ENCODE measurements at regions not wholly inside any gene's neighbourhood (a gene's known extent, or its start where the extent isn't known, plus 50 kb on each side); places are given as distances from the start of the nearest gene placed in this dataset.

DNA sequence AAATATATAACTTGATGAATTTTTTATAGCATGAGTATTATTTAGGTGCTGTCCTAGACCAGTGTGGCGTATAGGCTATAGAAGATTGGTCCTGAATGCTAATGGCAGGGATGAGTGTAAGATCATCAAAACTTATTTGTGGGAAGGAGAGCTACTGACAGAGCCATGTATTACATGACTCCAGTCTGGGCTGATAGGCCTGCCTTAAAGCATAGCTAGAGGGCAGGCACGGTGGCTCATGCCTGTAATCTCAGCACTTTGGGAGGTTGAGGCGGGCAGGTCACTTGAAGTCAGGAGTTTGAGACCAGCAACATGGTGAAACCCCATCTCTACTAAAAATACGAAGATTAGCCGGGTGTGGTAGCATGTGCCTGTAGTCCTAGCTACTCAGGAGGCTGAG is 198.1 kb upstream of the KLF14 start:
- TF ChIP-seq, protein P1, sequence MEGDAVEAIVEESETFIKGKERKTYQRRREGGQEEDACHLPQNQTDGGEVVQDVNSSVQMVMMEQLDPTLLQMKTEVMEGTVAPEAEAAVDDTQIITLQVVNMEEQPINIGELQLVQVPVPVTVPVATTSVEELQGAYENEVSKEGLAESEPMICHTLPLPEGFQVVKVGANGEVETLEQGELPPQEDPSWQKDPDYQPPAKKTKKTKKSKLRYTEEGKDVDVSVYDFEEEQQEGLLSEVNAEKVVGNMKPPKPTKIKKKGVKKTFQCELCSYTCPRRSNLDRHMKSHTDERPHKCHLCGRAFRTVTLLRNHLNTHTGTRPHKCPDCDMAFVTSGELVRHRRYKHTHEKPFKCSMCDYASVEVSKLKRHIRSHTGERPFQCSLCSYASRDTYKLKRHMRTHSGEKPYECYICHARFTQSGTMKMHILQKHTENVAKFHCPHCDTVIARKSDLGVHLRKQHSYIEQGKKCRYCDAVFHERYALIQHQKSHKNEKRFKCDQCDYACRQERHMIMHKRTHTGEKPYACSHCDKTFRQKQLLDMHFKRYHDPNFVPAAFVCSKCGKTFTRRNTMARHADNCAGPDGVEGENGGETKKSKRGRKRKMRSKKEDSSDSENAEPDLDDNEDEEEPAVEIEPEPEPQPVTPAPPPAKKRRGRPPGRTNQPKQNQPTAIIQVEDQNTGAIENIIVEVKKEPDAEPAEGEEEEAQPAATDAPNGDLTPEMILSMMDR (conservative IDR thresholded peaks at IDR 0.05 in 1 of 2, IDR thresholded peaks at IDR 0.05 in 1 of 2; ENCODE audit: low read depth in 1 of 2, low read length in 2 of 2): no peak
- no peak for TF ChIP-seq EZH2 (IDR thresholded peaks at IDR 0.05; ENCODE audit: low read length, missing control alignments)
